AG10803 (cell line): ENCODE measurements at regions not wholly inside any gene's neighbourhood (a gene's known extent, or its start where the extent isn't known, plus 50 kb on each side); places are given as distances from the start of the nearest gene placed in this dataset.

Experiments used
- DNase-seq: peaks from one replicate; pipeline ENCODE4 v3.0.0; 2010; ENCODE audit warnings: low read depth
- H3K4me3 ChIP-seq: 2 replicates; pipeline ENCODE4 v1.5.1; 2011; ENCODE audit warnings: mild to moderate bottlenecking, low read length, control low read depth
- CTCF ChIP-seq: conservative IDR thresholded peaks from 2 replicates; pipeline ENCODE4 v1.5.1; 2011; ENCODE audit warnings: mild to moderate bottlenecking, low read length, control low read depth, inconsistent platforms

GRCh38 chr9:88051138-88051537 lies 76.8 kb upstream of the CDK20 start:
- H3K4me3 ChIP-seq: no peak overlapping the region
- no peak for TF ChIP-seq CTCF
- DNase-seq: no peak

GRCh38 chr9:88049677-88050307 lies 75.5 kb upstream of the CDK20 start:
- no peak for DNase-seq
- no peak overlapping the region for H3K4me3 ChIP-seq
- TF ChIP-seq CTCF: no peak

- DNase-seq: no peak
Observed at GRCh38 chr9:88046542-88046941, 72.2 kb upstream of the CDK20 start.

GRCh38 chr9:88045686-88046085 lies 71.4 kb upstream of the CDK20 start:
- no peak overlapping the region for H3K4me3 ChIP-seq
- no peak for DNase-seq
- TF ChIP-seq CTCF: no peak

More at GRCh38 chr9:88046542-88046941, 72.2 kb upstream of the CDK20 start:
- no peak for TF ChIP-seq CTCF
- H3K4me3 ChIP-seq: no peak overlapping the region

- no peak for DNase-seq
Observed at GRCh38 chr9:88044200-88044599, 69.9 kb upstream of the CDK20 start.

GRCh38 chr9:88043647-88044046 lies 69.3 kb upstream of the CDK20 start:
- no peak for TF ChIP-seq CTCF
- no peak for DNase-seq
- no peak overlapping the region for H3K4me3 ChIP-seq

More at GRCh38 chr9:88044200-88044599, 69.9 kb upstream of the CDK20 start:
- no peak overlapping the region for H3K4me3 ChIP-seq
- TF ChIP-seq CTCF: no peak

- H3K4me3 ChIP-seq: no peak overlapping the region
- peak; percentile 22 for DNase-seq
- TF ChIP-seq CTCF: peak; percentile 64
Observed at GRCh38 chr9:88041447-88041846, 67.1 kb upstream of the CDK20 start.
